SK-N-SH treated with all-trans-retinoic acid at 6 μM for 48 hours (cell line): ENCODE measurements at regions not wholly inside any gene's neighbourhood (a gene's known extent, or its start where the extent isn't known, plus 50 kb on each side); places are given as distances from the start of the nearest gene placed in this dataset.

ENCODE experiments used
- ATAC-seq: fragments of 200-7000 bp; cut with Tn5 transposase; 3 replicates; pipeline ENCODE4 v1.9.1; 2020; ENCODE audit warnings: mild to moderate bottlenecking, moderate library complexity
- ARNTL ChIP-seq: fragments of 450-650 bp; formaldehyde crosslinking; IDR thresholded peaks from 2 replicates; pipeline ENCODE4 v1.5.0; 2020; ENCODE audit warnings: low read depth, mild to moderate bottlenecking, moderate library complexity, borderline replicate concordance
- BACH2 ChIP-seq: fragments of 250-450 bp; sonication (Bioruptor Pico); IDR thresholded peaks from 2 replicates; pipeline ENCODE4 v1.9.0; 2021; ENCODE audit warnings: mild to moderate bottlenecking, borderline replicate concordance
- CSDC2 ChIP-seq: fragments of 250-450 bp; sonication (Bioruptor Pico); IDR thresholded peaks from 2 replicates; pipeline ENCODE4 v1.5.0; 2020; ENCODE audit warnings: mild to moderate bottlenecking, moderate library complexity
- ESRRG ChIP-seq: fragments of 250-450 bp; sonication (Bioruptor Pico); IDR thresholded peaks from 2 replicates; pipeline ENCODE4 v1.6.1; 2021; ENCODE audit warnings: mild to moderate bottlenecking
- GLIS3 ChIP-seq: fragments of 250-450 bp; sonication (Bioruptor Pico); IDR thresholded peaks from 2 replicates; pipeline ENCODE4 v1.5.0; 2020; ENCODE audit warnings: mild to moderate bottlenecking, moderate library complexity
- ISL1 ChIP-seq: fragments of 250-450 bp; sonication (Bioruptor Pico); IDR thresholded peaks from 2 replicates; pipeline ENCODE4 v2.1.2; 2022; ENCODE audit warnings: mild to moderate bottlenecking, moderate library complexity
- OSR1 ChIP-seq: fragments of 250-450 bp; sonication (Bioruptor Pico); IDR thresholded peaks from 2 replicates; pipeline ENCODE4 v1.8.0; 2022; ENCODE audit warnings: moderate library complexity, mild to moderate bottlenecking, inconsistent platforms
- RARB ChIP-seq: fragments of 250-450 bp; sonication (Bioruptor Pico); IDR thresholded peaks from 2 replicates; pipeline ENCODE4 v1.8.0; 2021; ENCODE audit warnings: mild to moderate bottlenecking, moderate library complexity
- SNAI2 ChIP-seq: fragments of 250-450 bp; sonication (Bioruptor Pico); IDR thresholded peaks from 2 replicates; pipeline ENCODE4 v1.5.0; 2020; ENCODE audit warnings: mild to moderate bottlenecking, moderate library complexity
- TCF4 ChIP-seq: fragments of 250-450 bp; sonication (Bioruptor Pico); IDR thresholded peaks from 2 replicates; pipeline ENCODE4 v1.8.0; 2021; ENCODE audit warnings: mild to moderate bottlenecking, moderate library complexity, borderline replicate concordance
- TOX ChIP-seq: fragments of 250-450 bp; sonication (Bioruptor Pico); IDR thresholded peaks from 2 replicates; pipeline ENCODE4 v1.8.0; 2021; ENCODE audit warnings: mild to moderate bottlenecking, moderate library complexity, borderline replicate concordance
- ZC3H10 ChIP-seq: fragments of 250-450 bp; sonication (Bioruptor Pico); IDR thresholded peaks from 2 replicates; pipeline ENCODE4 v1.5.1; 2021; ENCODE audit warnings: mild to moderate bottlenecking, moderate library complexity
- ZFP3 ChIP-seq: fragments of 250-450 bp; sonication (Bioruptor Pico); IDR thresholded peaks from 2 replicates; pipeline ENCODE4 v1.5.0; 2020; ENCODE audit warnings: mild to moderate bottlenecking, moderate library complexity
- ZFP30 ChIP-seq: fragments of 450-650 bp; formaldehyde crosslinking; IDR thresholded peaks from 2 replicates; pipeline ENCODE4 v1.5.0; 2022; ENCODE audit warnings: mild to moderate bottlenecking, moderate library complexity
- ZNF565 ChIP-seq: fragments of 450-650 bp; formaldehyde crosslinking; conservative IDR thresholded peaks from 2 replicates; pipeline ENCODE4 v1.5.0; 2020; ENCODE audit warnings: low read depth, mild to moderate bottlenecking, moderate library complexity
- ZNF70 ChIP-seq: fragments of 450-650 bp; formaldehyde crosslinking; IDR thresholded peaks from 2 replicates; pipeline ENCODE4 v1.5.0; 2020; ENCODE audit warnings: mild to moderate bottlenecking, moderate library complexity
- ZNF8 ChIP-seq: fragments of 450-650 bp; formaldehyde crosslinking; IDR thresholded peaks from 2 replicates; pipeline ENCODE4 v1.5.0; 2020; ENCODE audit warnings: mild to moderate bottlenecking, moderate library complexity
- TF ChIP-seq, protein P1 (sequence below): fragments of 250-450 bp; sonication (Bioruptor Pico); IDR thresholded peaks from 2 replicates; pipeline ENCODE4 v1.5.1; 2021; ENCODE audit warnings: mild to moderate bottlenecking, moderate library complexity
- TF ChIP-seq, protein P2 (sequence below): fragments of 250-450 bp; sonication (Bioruptor Pico); IDR thresholded peaks from 2 replicates; pipeline ENCODE4 v1.5.1; 2020; ENCODE audit warnings: low read depth, mild to moderate bottlenecking, moderate library complexity
- TF ChIP-seq, protein P3 (sequence below): fragments of 250-450 bp; sonication (Bioruptor Pico); IDR thresholded peaks from 2 replicates; pipeline ENCODE4 v1.8.0; 2021; ENCODE audit warnings: low read depth, mild to moderate bottlenecking, moderate library complexity, borderline replicate concordance
- TF ChIP-seq, protein P4 (sequence below): fragments of 250-450 bp; sonication (Bioruptor Pico); IDR thresholded peaks from 2 replicates; pipeline ENCODE4 v1.8.0; 2020; ENCODE audit warnings: mild to moderate bottlenecking, moderate library complexity, borderline replicate concordance

DNA sequence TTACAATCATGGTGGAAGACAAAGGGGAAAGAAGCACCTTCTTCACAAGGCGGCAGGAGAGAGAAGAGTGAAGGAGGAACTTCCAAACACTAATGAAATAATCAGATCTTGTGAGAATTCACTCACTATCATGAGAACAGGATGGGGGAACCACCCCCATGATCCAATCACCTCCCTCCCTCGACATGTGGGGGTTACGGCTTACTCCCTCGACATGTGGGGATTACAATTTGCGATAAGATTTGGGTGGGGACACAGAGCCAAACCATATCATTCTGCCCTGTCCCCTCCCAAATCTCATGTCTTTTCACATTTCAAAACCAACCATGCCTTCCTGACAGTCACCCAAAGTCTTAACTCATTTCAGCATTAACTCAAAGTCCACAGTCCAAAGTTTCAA is 88.7 kb upstream of the PGRMC2 start (continued):
- TF ChIP-seq, protein P1, sequence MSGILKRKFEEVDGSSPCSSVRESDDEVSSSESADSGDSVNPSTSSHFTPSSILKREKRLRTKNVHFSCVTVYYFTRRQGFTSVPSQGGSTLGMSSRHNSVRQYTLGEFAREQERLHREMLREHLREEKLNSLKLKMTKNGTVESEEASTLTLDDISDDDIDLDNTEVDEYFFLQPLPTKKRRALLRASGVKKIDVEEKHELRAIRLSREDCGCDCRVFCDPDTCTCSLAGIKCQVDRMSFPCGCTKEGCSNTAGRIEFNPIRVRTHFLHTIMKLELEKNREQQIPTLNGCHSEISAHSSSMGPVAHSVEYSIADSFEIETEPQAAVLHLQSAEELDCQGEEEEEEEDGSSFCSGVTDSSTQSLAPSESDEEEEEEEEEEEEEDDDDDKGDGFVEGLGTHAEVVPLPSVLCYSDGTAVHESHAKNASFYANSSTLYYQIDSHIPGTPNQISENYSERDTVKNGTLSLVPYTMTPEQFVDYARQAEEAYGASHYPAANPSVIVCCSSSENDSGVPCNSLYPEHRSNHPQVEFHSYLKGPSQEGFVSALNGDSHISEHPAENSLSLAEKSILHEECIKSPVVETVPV (CRISPR knock-in tag) = no peak
- TF ChIP-seq ISL1 = no peak
- no peak for TF ChIP-seq ZNF8
- TF ChIP-seq ARNTL (CRISPR knock-in tag) = no peak

DNA sequence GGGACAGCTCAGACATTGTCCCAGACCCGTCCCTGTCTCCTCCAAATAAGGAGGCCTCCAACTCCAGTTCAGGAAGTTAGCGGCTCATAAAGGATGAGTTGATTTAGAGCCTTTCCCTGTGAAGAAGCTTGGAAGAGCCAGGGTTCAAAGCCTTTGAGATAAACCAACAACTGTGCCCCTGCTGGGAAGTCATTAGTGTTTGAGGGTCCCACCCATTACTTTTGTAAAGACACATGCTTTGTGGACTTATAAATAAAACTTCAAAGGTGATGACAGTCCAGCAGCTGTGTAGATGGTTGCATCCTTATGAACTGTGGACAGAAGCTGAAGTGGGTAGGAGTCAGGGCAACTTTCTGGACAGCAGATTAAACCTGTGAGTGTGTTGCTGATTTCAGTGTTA is 86.0 kb upstream of the PGRMC2 start:
- ATAC-seq = no peak

DNA sequence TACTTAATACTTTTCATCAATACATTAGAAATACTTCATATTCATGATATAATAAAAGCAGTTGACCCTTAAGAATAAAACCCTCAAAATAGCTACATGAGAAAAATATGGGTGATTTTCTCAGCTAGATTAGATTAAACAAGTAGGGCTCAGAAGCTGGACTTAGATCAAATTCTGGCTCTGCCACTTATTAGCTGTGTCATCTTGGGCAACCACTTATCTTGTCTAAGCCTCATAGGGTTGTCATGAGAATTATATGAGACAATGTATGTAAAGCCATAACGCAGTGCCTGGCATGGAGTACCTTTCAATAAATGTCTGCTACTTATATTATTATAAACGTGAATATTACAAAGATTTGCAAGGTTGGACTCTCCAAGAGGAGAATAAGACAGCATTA is 84.3 kb upstream of the PGRMC2 start:
- TF ChIP-seq OSR1 = no peak
- no peak for TF ChIP-seq ARNTL (CRISPR knock-in tag)
- TF ChIP-seq RARB = no peak
- TF ChIP-seq ZNF565 (CRISPR knock-in tag) = no peak
- no peak for TF ChIP-seq ISL1
- TF ChIP-seq, protein P2, sequence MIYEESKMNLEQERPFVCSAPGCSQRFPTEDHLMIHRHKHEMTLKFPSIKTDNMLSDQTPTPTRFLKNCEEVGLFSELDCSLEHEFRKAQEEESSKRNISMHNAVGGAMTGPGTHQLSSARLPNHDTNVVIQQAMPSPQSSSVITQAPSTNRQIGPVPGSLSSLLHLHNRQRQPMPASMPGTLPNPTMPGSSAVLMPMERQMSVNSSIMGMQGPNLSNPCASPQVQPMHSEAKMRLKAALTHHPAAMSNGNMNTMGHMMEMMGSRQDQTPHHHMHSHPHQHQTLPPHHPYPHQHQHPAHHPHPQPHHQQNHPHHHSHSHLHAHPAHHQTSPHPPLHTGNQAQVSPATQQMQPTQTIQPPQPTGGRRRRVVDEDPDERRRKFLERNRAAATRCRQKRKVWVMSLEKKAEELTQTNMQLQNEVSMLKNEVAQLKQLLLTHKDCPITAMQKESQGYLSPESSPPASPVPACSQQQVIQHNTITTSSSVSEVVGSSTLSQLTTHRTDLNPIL (CRISPR knock-in tag) = no peak
- TF ChIP-seq, protein P3, sequence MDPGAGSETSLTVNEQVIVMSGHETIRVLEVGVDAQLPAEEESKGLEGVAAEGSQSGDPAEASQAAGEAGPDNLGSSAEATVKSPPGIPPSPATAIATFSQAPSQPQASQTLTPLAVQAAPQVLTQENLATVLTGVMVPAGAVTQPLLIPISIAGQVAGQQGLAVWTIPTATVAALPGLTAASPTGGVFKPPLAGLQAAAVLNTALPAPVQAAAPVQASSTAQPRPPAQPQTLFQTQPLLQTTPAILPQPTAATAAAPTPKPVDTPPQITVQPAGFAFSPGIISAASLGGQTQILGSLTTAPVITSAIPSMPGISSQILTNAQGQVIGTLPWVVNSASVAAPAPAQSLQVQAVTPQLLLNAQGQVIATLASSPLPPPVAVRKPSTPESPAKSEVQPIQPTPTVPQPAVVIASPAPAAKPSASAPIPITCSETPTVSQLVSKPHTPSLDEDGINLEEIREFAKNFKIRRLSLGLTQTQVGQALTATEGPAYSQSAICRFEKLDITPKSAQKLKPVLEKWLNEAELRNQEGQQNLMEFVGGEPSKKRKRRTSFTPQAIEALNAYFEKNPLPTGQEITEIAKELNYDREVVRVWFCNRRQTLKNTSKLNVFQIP = no peak
- TF ChIP-seq, protein P4, sequence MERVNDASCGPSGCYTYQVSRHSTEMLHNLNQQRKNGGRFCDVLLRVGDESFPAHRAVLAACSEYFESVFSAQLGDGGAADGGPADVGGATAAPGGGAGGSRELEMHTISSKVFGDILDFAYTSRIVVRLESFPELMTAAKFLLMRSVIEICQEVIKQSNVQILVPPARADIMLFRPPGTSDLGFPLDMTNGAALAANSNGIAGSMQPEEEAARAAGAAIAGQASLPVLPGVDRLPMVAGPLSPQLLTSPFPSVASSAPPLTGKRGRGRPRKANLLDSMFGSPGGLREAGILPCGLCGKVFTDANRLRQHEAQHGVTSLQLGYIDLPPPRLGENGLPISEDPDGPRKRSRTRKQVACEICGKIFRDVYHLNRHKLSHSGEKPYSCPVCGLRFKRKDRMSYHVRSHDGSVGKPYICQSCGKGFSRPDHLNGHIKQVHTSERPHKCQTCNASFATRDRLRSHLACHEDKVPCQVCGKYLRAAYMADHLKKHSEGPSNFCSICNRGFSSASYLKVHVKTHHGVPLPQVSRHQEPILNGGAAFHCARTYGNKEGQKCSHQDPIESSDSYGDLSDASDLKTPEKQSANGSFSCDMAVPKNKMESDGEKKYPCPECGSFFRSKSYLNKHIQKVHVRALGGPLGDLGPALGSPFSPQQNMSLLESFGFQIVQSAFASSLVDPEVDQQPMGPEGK = no peak
- no peak for TF ChIP-seq TOX (CRISPR knock-in tag)
- TF ChIP-seq ZFP3 (CRISPR knock-in tag) = no peak
- TF ChIP-seq, protein P1 (CRISPR knock-in tag) = no peak
- TF ChIP-seq GLIS3 (CRISPR knock-in tag) = no peak
- TF ChIP-seq ZNF70 (CRISPR knock-in tag) = no peak
- TF ChIP-seq TCF4 (CRISPR knock-in tag) = no peak
- no peak for TF ChIP-seq ZNF8
- no peak for TF ChIP-seq BACH2 (CRISPR knock-in tag)
- no peak for TF ChIP-seq CSDC2 (CRISPR knock-in tag)
- TF ChIP-seq ESRRG (CRISPR knock-in tag) = no peak
- no peak for TF ChIP-seq ZC3H10 (CRISPR knock-in tag)
- TF ChIP-seq ZFP30 (CRISPR knock-in tag) = no peak

More for the DNA sequence above, 86.0 kb upstream of the PGRMC2 start:
- TF ChIP-seq SNAI2 (CRISPR knock-in tag) = no peak
- no peak for TF ChIP-seq TCF4 (CRISPR knock-in tag)
- TF ChIP-seq ZFP3 (CRISPR knock-in tag) = no peak
- TF ChIP-seq GLIS3 (CRISPR knock-in tag) = no peak
- TF ChIP-seq, protein P4 = no peak
- no peak for TF ChIP-seq ESRRG (CRISPR knock-in tag)
- no peak for TF ChIP-seq ARNTL (CRISPR knock-in tag)
- TF ChIP-seq ZFP30 (CRISPR knock-in tag) = no peak
- TF ChIP-seq ZNF565 (CRISPR knock-in tag) = no peak
- TF ChIP-seq OSR1 = no peak

More for the DNA sequence above, 84.3 kb upstream of the PGRMC2 start:
- no peak for ATAC-seq
